OCI-LY1 (cell line): ENCODE measurements at regions not wholly inside any gene's neighbourhood (a gene's known extent, or its start where the extent isn't known, plus 50 kb on each side); places are given as distances from the start of the nearest gene placed in this dataset.

Experiments used
- H2AFZ ChIP-seq: fragments of 200-600 bp; sonication (generic), shearing (Covaris generic); 2 replicates; pipeline ENCODE4 v1.6.0; 2014; ENCODE audit warnings: antibody characterized with exemption, mild to moderate bottlenecking, low read length
- H3F3A ChIP-seq: fragments of 200-600 bp; sonication (generic), shearing (Covaris generic); 2 replicates; pipeline ENCODE4 v1.6.0; 2014; ENCODE audit warnings: mild to moderate bottlenecking, antibody characterized with exemption, low read length, moderate library complexity; ENCODE audit not compliant: insufficient read depth
- H3K27ac ChIP-seq: fragments of 200-600 bp; sonication (generic); 2 replicates; pipeline ENCODE4 v1.5.1; 2014; ENCODE audit warnings: low read length, mixed run types, mild to moderate bottlenecking, low read depth; ENCODE audit not compliant: poor library complexity, severe bottlenecking
- H3K27me3 ChIP-seq: fragments of 200-600 bp; sonication (generic); 2 replicates; pipeline ENCODE4 v1.6.0; 2014; ENCODE audit warnings: antibody characterized with exemption, mild to moderate bottlenecking, low read length, moderate library complexity; ENCODE audit not compliant: insufficient read depth
- H3K36me3 ChIP-seq: fragments of 200-600 bp; sonication (generic); 2 replicates; pipeline ENCODE4 v1.6.1; 2014; ENCODE audit warnings: mild to moderate bottlenecking, antibody characterized with exemption, low read length, moderate library complexity, mixed read lengths; ENCODE audit not compliant: insufficient read depth
- H3K4me1 ChIP-seq: fragments of 200-600 bp; sonication (generic); 2 replicates; pipeline ENCODE4 v1.5.1; 2014; ENCODE audit warnings: mild to moderate bottlenecking, low read length, moderate library complexity; ENCODE audit not compliant: insufficient read depth, severe bottlenecking
- H3K4me2 ChIP-seq: fragments of 200-600 bp; sonication (generic), shearing (Covaris generic); 2 replicates; pipeline ENCODE4 v1.6.1; 2014; ENCODE audit warnings: low read length
- H3K4me3 ChIP-seq: fragments of 200-600 bp; sonication (generic); 2 replicates; pipeline ENCODE4 v1.5.1; 2014; ENCODE audit warnings: low read length, low read depth, mild to moderate bottlenecking, mixed read lengths; ENCODE audit not compliant: poor library complexity, severe bottlenecking
- H3K79me2 ChIP-seq: fragments of 200-600 bp; shearing (Covaris generic); 2 replicates; pipeline ENCODE4 v1.6.1; 2016; ENCODE audit warnings: mixed run types, low read length, mixed read lengths; ENCODE audit not compliant: insufficient read depth
- H3K9ac ChIP-seq: fragments of 200-600 bp; sonication (generic), shearing (Covaris generic); 2 replicates; pipeline ENCODE4 v1.6.1; 2014; ENCODE audit warnings: mild to moderate bottlenecking, low read length, mixed read lengths
- H3K9me2 ChIP-seq: fragments of 200-600 bp; sonication (generic), shearing (Covaris generic); 2 replicates; pipeline ENCODE4 v1.6.1; 2014; ENCODE audit warnings: low read depth, mild to moderate bottlenecking, low read length, mixed read lengths
- H3K9me3 ChIP-seq: fragments of 200-600 bp; shearing (Covaris generic); 2 replicates; pipeline ENCODE4 v1.6.1; 2014; ENCODE audit warnings: low read length, mixed read lengths
- H4K20me1 ChIP-seq: fragments of 200-600 bp; sonication (generic), shearing (Covaris generic); 2 replicates; pipeline ENCODE4 v1.6.0; 2016; ENCODE audit warnings: mild to moderate bottlenecking, low read length; ENCODE audit not compliant: insufficient read depth
- EZH2 ChIP-seq: fragments of 200-600 bp; sonication (generic), shearing (Covaris generic); IDR thresholded peaks from 2 replicates; pipeline ENCODE4 v1.8.0; 2017; ENCODE audit warnings: borderline replicate concordance, mixed run types, mild to moderate bottlenecking, antibody characterized with exemption, low read length, moderate library complexity, mixed read lengths
- TF ChIP-seq, protein P1 (sequence below): fragments of 200-600 bp; sonication (generic), shearing (Covaris generic); IDR thresholded peaks from 2 replicates; pipeline ENCODE4 v1.5.1; 2017; ENCODE audit warnings: mild to moderate bottlenecking, antibody characterized with exemption, low read length, moderate library complexity, mixed read lengths

DNA sequence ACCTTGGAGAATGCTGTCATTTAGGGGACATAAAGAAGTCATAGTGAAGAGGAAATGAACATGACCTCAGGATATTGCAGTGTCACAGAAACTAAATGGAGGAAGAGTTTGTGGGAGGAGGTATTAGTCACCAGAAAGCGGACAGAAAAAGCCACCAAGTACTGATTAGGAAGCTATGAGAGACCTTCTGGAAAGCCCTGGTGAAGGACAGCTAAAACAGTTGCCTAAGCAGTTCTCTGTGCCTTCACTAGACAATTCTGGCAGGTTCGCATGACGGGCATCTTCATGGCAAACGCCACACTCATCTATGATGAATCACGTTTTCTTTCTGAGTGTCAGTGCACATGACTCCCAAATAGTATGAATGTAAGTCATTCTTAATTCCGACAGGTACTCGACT is 325.8 kb downstream of the C11orf87 start:
- no peak overlapping the region for H2AFZ ChIP-seq
- no peak overlapping the region for H3K9ac ChIP-seq
- no peak overlapping the region for H3K27ac ChIP-seq

DNA sequence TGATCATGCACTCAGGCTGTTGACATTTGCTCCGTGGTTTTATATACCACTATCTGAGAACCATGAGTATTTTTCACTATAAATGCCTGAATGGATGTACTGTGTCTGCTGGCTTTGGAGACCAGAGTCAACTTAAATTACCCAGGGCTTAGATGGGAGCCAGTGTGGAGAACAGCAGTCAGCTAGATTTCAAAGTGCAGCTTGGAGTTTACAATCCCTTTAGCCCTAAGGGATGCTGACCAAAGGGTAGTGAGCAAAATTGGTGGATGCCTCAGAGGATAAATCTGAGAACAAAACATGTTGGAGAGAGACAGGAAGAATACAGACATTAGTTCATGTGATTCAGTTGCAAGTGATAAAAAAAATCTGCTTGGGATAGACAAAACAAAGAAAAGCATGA is 327.5 kb downstream of the C11orf87 start:
- Histone ChIP-seq H3K9me2 (no peaks in the 10 kb centered on the region), H3K4me2 (no peak overlapping the region), H3K4me3 (no peak overlapping the region), H3K27ac (no peak overlapping the region), H3K79me2 (no peaks in the 10 kb centered on the region), H3K9ac (no peak overlapping the region), H4K20me1 (no peaks in the 10 kb centered on the region), H3K9me3 (no peaks in the 10 kb centered on the region), H3K4me1 (no peaks in the 10 kb centered on the region), H2AFZ (no peak overlapping the region), H3F3A (no peaks in the 10 kb centered on the region), H3K36me3 (no peaks in the 10 kb centered on the region), H3K27me3 (no peaks in the 10 kb centered on the region)
- TF ChIP-seq EZH2 = no peak
- TF ChIP-seq, protein P1, sequence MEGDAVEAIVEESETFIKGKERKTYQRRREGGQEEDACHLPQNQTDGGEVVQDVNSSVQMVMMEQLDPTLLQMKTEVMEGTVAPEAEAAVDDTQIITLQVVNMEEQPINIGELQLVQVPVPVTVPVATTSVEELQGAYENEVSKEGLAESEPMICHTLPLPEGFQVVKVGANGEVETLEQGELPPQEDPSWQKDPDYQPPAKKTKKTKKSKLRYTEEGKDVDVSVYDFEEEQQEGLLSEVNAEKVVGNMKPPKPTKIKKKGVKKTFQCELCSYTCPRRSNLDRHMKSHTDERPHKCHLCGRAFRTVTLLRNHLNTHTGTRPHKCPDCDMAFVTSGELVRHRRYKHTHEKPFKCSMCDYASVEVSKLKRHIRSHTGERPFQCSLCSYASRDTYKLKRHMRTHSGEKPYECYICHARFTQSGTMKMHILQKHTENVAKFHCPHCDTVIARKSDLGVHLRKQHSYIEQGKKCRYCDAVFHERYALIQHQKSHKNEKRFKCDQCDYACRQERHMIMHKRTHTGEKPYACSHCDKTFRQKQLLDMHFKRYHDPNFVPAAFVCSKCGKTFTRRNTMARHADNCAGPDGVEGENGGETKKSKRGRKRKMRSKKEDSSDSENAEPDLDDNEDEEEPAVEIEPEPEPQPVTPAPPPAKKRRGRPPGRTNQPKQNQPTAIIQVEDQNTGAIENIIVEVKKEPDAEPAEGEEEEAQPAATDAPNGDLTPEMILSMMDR = no peak

More for the DNA sequence above, 325.8 kb downstream of the C11orf87 start:
- no peaks in the 10 kb centered on the region for H3K9me3 ChIP-seq
- no peaks in the 10 kb centered on the region for H3K36me3 ChIP-seq
- TF ChIP-seq, protein P1 = no peak
- no peak for TF ChIP-seq EZH2
- no peaks in the 10 kb centered on the region for H3F3A ChIP-seq
- no peaks in the 10 kb centered on the region for H3K79me2 ChIP-seq
- H3K9me2 ChIP-seq = no peaks in the 10 kb centered on the region
- H3K27me3 ChIP-seq = no peaks in the 10 kb centered on the region
- H3K4me3 ChIP-seq = no peak overlapping the region
- H3K4me2 ChIP-seq = no peak overlapping the region
- H4K20me1 ChIP-seq = no peaks in the 10 kb centered on the region
- no peaks in the 10 kb centered on the region for H3K4me1 ChIP-seq

DNA sequence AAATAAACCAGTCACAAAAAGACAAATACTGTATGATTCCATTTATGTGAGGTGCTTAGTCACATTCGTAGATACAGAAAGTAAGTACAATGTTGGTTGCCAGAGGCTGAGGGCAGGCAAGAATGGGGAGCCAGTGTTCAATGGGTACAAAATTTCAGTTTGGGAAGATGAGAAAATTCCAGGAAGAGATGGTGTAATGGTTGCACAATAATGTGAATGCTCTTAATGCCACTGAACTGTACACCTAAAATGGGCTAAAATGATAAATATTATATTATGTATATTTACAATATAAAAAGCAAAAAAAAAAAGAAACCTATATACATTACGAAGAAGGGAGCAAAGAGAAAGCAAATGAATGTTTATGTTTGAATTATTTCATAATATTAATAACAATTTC is 329.0 kb downstream of the C11orf87 start:
- no peak overlapping the region for H3K27ac ChIP-seq
- no peak overlapping the region for H3K4me3 ChIP-seq
- no peak overlapping the region for H2AFZ ChIP-seq
- no peaks in the 10 kb centered on the region for H3F3A ChIP-seq
- H3K9me2 ChIP-seq = no peaks in the 10 kb centered on the region
- no peaks in the 10 kb centered on the region for H3K27me3 ChIP-seq
- no peaks in the 10 kb centered on the region for H3K79me2 ChIP-seq
- no peaks in the 10 kb centered on the region for H3K36me3 ChIP-seq
- H3K4me2 ChIP-seq = no peak overlapping the region
- no peaks in the 10 kb centered on the region for H3K4me1 ChIP-seq
- H4K20me1 ChIP-seq = no peaks in the 10 kb centered on the region
- no peak overlapping the region for H3K9ac ChIP-seq
- no peaks in the 10 kb centered on the region for H3K9me3 ChIP-seq
- TF ChIP-seq, protein P1 = no peak
- no peak for TF ChIP-seq EZH2
